ENCODE measurements at regions not wholly inside any gene's neighbourhood (a gene's known extent, or its start where the extent isn't known, plus 50 kb on each side); places are given as distances from the start of the nearest gene placed in this dataset.

DNA sequence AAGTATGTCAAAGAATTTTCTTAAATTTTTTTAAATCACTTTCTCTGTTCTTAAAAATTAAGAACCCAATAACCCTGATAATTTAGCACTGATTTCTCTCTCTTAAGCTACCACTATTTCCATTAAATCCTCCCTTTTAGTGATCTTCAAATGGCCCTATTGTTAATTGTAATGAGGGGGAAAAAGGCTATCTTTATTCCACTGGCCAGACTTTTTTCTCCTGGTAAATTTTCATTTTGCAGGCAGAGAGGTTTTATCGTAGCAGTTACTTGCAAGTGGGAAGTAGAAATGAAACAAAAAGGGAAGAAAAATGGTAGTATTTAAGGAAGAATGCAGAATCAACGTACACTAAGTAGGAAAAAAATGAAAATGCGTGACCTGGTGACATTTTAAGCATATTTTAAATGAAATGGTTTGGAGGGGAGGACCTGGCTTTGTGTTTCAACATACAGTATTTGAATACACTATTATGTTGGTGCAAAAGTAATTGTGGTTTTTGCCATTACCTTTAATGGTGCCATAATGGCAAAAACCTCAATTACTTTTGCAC lies 224.9 kb downstream of the TANC2 start:
- TF ChIP-seq, protein P1, sequence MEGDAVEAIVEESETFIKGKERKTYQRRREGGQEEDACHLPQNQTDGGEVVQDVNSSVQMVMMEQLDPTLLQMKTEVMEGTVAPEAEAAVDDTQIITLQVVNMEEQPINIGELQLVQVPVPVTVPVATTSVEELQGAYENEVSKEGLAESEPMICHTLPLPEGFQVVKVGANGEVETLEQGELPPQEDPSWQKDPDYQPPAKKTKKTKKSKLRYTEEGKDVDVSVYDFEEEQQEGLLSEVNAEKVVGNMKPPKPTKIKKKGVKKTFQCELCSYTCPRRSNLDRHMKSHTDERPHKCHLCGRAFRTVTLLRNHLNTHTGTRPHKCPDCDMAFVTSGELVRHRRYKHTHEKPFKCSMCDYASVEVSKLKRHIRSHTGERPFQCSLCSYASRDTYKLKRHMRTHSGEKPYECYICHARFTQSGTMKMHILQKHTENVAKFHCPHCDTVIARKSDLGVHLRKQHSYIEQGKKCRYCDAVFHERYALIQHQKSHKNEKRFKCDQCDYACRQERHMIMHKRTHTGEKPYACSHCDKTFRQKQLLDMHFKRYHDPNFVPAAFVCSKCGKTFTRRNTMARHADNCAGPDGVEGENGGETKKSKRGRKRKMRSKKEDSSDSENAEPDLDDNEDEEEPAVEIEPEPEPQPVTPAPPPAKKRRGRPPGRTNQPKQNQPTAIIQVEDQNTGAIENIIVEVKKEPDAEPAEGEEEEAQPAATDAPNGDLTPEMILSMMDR (IDR thresholded peaks at IDR 0.05), result no peak
- TF ChIP-seq, protein P2, sequence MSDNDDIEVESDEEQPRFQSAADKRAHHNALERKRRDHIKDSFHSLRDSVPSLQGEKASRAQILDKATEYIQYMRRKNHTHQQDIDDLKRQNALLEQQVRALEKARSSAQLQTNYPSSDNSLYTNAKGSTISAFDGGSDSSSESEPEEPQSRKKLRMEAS (IDR thresholded peaks at IDR 0.05; ENCODE audit: low read depth), result no peak
- no peak for TF ChIP-seq POLR2AphosphoS5 (IDR thresholded peaks at IDR 0.05; ENCODE audit: low read depth, low read length)
- TF ChIP-seq SIN3A (IDR thresholded peaks at IDR 0.05; ENCODE audit: borderline replicate concordance, low read depth, low read length), result no peak
- no peak for TF ChIP-seq RAD21 (IDR thresholded peaks at IDR 0.05; ENCODE audit: low read length)
- TF ChIP-seq NRF1 (IDR thresholded peaks at IDR 0.05; ENCODE audit: low read depth, low read length), result no peak
- no peak for TF ChIP-seq RCOR1 (IDR thresholded peaks at IDR 0.05; ENCODE audit: low read length)
- TF ChIP-seq NFIC (IDR thresholded peaks at IDR 0.05; ENCODE audit: borderline replicate concordance), result no peak
- no peak for TF ChIP-seq MEF2A (IDR thresholded peaks at IDR 0.05; ENCODE audit: borderline replicate concordance, low read depth)
- TF ChIP-seq, protein P3, sequence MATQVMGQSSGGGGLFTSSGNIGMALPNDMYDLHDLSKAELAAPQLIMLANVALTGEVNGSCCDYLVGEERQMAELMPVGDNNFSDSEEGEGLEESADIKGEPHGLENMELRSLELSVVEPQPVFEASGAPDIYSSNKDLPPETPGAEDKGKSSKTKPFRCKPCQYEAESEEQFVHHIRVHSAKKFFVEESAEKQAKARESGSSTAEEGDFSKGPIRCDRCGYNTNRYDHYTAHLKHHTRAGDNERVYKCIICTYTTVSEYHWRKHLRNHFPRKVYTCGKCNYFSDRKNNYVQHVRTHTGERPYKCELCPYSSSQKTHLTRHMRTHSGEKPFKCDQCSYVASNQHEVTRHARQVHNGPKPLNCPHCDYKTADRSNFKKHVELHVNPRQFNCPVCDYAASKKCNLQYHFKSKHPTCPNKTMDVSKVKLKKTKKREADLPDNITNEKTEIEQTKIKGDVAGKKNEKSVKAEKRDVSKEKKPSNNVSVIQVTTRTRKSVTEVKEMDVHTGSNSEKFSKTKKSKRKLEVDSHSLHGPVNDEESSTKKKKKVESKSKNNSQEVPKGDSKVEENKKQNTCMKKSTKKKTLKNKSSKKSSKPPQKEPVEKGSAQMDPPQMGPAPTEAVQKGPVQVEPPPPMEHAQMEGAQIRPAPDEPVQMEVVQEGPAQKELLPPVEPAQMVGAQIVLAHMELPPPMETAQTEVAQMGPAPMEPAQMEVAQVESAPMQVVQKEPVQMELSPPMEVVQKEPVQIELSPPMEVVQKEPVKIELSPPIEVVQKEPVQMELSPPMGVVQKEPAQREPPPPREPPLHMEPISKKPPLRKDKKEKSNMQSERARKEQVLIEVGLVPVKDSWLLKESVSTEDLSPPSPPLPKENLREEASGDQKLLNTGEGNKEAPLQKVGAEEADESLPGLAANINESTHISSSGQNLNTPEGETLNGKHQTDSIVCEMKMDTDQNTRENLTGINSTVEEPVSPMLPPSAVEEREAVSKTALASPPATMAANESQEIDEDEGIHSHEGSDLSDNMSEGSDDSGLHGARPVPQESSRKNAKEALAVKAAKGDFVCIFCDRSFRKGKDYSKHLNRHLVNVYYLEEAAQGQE (IDR thresholded peaks at IDR 0.05; ENCODE audit: low read depth, low read length), result no peak
- TF ChIP-seq, protein P4, sequence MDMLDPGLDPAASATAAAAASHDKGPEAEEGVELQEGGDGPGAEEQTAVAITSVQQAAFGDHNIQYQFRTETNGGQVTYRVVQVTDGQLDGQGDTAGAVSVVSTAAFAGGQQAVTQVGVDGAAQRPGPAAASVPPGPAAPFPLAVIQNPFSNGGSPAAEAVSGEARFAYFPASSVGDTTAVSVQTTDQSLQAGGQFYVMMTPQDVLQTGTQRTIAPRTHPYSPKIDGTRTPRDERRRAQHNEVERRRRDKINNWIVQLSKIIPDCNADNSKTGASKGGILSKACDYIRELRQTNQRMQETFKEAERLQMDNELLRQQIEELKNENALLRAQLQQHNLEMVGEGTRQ (IDR thresholded peaks at IDR 0.05; ENCODE audit: borderline replicate concordance, low read depth, low read length), result no peak
- TF ChIP-seq TCF12 (IDR thresholded peaks at IDR 0.05), result no peak
